GM13977 (cell line): ENCODE measurements at regions not wholly inside any gene's neighbourhood (a gene's known extent, or its start where the extent isn't known, plus 50 kb on each side); places are given as distances from the start of the nearest gene placed in this dataset.

Experiments
- DNase-seq: peaks from one replicate; pipeline ENCODE4 v3.0.0; 2012; ENCODE audit warnings: low spot score
- CTCF ChIP-seq: IDR thresholded peaks from 2 replicates; pipeline ENCODE4 v1.5.1; 2012; ENCODE audit warnings: mild to moderate bottlenecking, control low read depth; ENCODE audit not compliant: insufficient read depth; ENCODE audit errors: extremely low read depth, missing control alignments
- in situ Hi-C: fragments of 300-500 bp; cut with MboI; formaldehyde crosslinking; loops from one replicate; pipeline ENCODE4 v1.12.0; 2022; ENCODE audit warnings: low sequenced_read_pairs, low pct_unique_long_range_greater_than_20kb, mixed read lengths, inconsistent platforms; ENCODE audit not compliant: unreplicated experiment

GRCh38 chr11:69887841-69888427, 68.7 kb upstream of the FGF3 start:
- in situ Hi-C loops = no loop called here
- no peak for DNase-seq
- TF ChIP-seq CTCF = no peak

GRCh38 chr11:69888483-69889181, 69.4 kb upstream of the FGF3 start:
- DNase-seq = peak; percentile 88
- in situ Hi-C loops = no loop called here
- peak; percentile 87 for TF ChIP-seq CTCF

GRCh38 chr11:69889400-69890318, 70.4 kb upstream of the FGF3 start:
- no peak for DNase-seq
- TF ChIP-seq CTCF = no peak
- in situ Hi-C loops = no loop called here

GRCh38 chr11:69890476-69890875, 71.3 kb upstream of the FGF3 start:
- in situ Hi-C loops = no loop called here
- DNase-seq = no peak
- TF ChIP-seq CTCF = no peak

- TF ChIP-seq CTCF = no peak
- DNase-seq = no peak
- in situ Hi-C loops = no loop called here
These were observed 72.4 kb upstream of the FGF3 start for GRCh38 chr11:69891421-69892236.
